Stimulated activated naive B cell treated with anti-CD40 and anti-IgM and Interleukin-4, amounts not matched to agents 10 μg/mL and 1 μg/mL and 100 μg/mL, for 72 hours (primary cell): ENCODE measurements at regions not wholly inside any gene's neighbourhood (a gene's known extent, or its start where the extent isn't known, plus 50 kb on each side); places are given as distances from the start of the nearest gene placed in this dataset.
"Not testable (repeated sequence)": the region's sequence is repeated elsewhere in the genome, so short reads cannot be mapped to it uniquely, and the experiment has no call there.

Experiments used
- ATAC-seq, 2 donors: fragments of 150-1000 bp; cut with Tn5 transposase; replicated peaks; 2 replicates each; pipeline ENCODE4 v1.10.0; 2021; ENCODE audit warnings: moderate library complexity in 1 of 2
- DNase-seq: peaks from one replicate; pipeline ENCODE4 v3.0.0; 2021
- H3K27ac Mint-ChIP-seq: one replicate; pipeline ENCODE4 v1.8.0; 2022; ENCODE audit warnings: mild to moderate bottlenecking, mixed read lengths
- H3K27me3 Mint-ChIP-seq, 2 donors: one replicate each; pipeline ENCODE4 v1.8.0; 2022; ENCODE audit warnings: mixed read lengths in 2 of 2
- H3K36me3 Mint-ChIP-seq, 2 donors: one replicate each; pipeline ENCODE4 v1.8.0; 2022; ENCODE audit warnings: mixed read lengths in 2 of 2, mild to moderate bottlenecking in 1 of 2
- H3K4me1 Mint-ChIP-seq, 2 donors: one replicate each; pipeline ENCODE4 v1.8.0; 2022; ENCODE audit warnings: mixed read lengths in 2 of 2, mild to moderate bottlenecking in 1 of 2
- H3K4me3 Mint-ChIP-seq, 2 donors: one replicate each; pipeline ENCODE4 v1.8.0; 2022; ENCODE audit warnings: mild to moderate bottlenecking in 2 of 2, mixed read lengths in 2 of 2, moderate library complexity in 1 of 2
- H3K9me3 Mint-ChIP-seq, 2 donors: one replicate each; pipeline ENCODE4 v1.8.0; 2022; ENCODE audit warnings: mixed read lengths in 2 of 2, mild to moderate bottlenecking in 1 of 2

GRCh38 chr14:88064841-88065240 lies 59.9 kb downstream of the GPR65 start:
- Mint-ChIP-seq H3K4me1 (peaks cover 4 to 5% of the 10 kb centered on the region in 2 donors), H3K27me3 (peaks cover 7 to 9% of the 10 kb centered on the region in 2 donors), H3K9me3 (peaks cover 10 to 14% of the 10 kb centered on the region in 2 donors), H3K4me3 (no peak overlapping the region), H3K27ac (no peak overlapping the region), H3K36me3 (peaks cover 2 to 8% of the 10 kb centered on the region in 2 donors)
- no peak for ATAC-seq
- DNase-seq: no peak

DNA sequence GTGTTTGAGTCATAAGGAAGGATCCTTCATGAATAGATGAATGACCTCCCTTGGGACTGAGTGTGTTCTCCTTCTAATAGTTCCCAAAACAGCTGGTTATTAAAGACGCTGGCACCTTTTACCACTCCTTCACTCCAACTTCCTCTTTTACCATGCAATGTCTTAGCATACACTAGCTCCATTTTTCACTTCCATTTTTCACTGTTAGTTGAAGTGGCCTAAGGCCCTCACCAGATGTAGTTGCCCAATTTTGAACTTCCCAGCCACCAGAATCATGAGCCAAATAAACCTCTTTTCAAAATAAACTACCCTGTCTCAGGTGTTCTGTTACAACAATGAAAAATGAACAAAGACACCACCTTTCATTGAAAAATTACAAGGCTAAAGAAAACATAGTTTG lies 64.7 kb downstream of the GPR65 start:
- peaks cover 21 to 32% of the 10 kb centered on the region in 2 donors for H3K9me3 Mint-ChIP-seq
- H3K36me3 Mint-ChIP-seq: peaks cover 6 to 13% of the 10 kb centered on the region in 2 donors
- H3K27ac Mint-ChIP-seq: peak overlapping the region; percentile 10
- H3K4me3 Mint-ChIP-seq: no peak overlapping the region
- H3K27me3 Mint-ChIP-seq: peaks cover 11 to 13% of the 10 kb centered on the region in 2 donors
- peaks cover 5 to 6% of the 10 kb centered on the region in 2 donors for H3K4me1 Mint-ChIP-seq
- ATAC-seq: peak; percentile 59
- DNase-seq: no peak

GRCh38 chr14:88075269-88075981 lies 70.5 kb downstream of the GPR65 start:
- peaks cover 0 to 3% of the 10 kb centered on the region in 2 donors for H3K36me3 Mint-ChIP-seq
- peaks cover 25% of the 10 kb centered on the region in 2 donors for H3K27me3 Mint-ChIP-seq
- H3K9me3 Mint-ChIP-seq: peaks cover 11 to 16% of the 10 kb centered on the region in 2 donors
- no peaks in the 10 kb centered on the region for H3K4me1 Mint-ChIP-seq
- DNase-seq (no peak), ATAC-seq (peak in 1 of 2 donors; percentile 29)
- no peak overlapping the region for H3K27ac Mint-ChIP-seq
- H3K4me3 Mint-ChIP-seq: no peak overlapping the region

DNA sequence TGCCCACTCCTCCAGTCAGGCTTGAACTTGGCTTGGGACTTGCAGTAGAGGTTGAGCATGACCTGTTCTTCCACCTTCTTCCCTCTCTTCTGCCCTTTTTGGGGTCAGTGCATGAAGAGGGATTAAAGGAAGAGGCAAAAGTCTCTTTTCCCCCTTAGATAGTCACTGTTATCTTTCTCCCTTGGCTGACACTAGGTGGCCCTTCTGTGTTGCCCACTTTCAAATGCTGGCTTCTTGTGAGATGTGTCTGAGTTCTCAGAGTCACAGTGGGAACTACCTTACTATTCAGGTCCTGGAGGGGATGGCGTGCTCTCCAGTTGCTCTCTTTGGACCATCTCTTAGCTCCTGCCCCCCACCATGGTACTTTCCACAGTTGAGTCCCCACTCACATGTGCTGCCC lies 73.6 kb downstream of the GPR65 start:
- ATAC-seq: no peak
- Mint-ChIP-seq H3K36me3 (no peaks in the 10 kb centered on the region), H3K27me3 (peaks cover 14 to 23% of the 10 kb centered on the region in 2 donors), H3K4me3 (no peak overlapping the region), H3K9me3 (no peaks in the 10 kb centered on the region), H3K4me1 (no peaks in the 10 kb centered on the region), H3K27ac (no peak overlapping the region)
- no peak for DNase-seq

DNA sequence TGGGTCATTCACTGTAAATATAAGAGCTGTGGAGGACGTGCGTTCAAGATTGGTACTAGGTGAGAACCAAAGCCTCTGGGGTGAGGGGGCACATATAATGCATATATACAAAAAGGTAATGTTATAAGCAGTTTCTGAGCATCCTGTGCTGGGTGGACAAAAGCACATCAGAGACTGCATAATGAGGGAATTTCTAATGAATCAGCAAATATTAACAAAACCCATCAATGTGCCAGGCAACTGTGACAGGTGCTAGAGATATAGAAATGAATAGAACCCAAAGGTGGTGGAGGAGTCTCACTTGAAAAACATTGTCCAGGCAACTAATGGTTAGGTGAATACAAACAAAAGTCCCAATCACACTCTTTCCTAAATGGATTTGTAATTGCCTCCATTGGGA lies 74.7 kb downstream of the GPR65 start:
- Mint-ChIP-seq H3K36me3 (no peaks in the 10 kb centered on the region), H3K27me3 (peaks cover 14 to 23% of the 10 kb centered on the region in 2 donors), H3K4me3 (no peak overlapping the region), H3K9me3 (no peaks in the 10 kb centered on the region), H3K4me1 (no peaks in the 10 kb centered on the region), H3K27ac (no peak overlapping the region)
- ATAC-seq (no peak), DNase-seq (no peak)

GRCh38 chr14:88085736-88086135 lies 80.8 kb downstream of the GPR65 start:
- no peak overlapping the region for H3K4me3 Mint-ChIP-seq
- H3K36me3 Mint-ChIP-seq: peaks cover 0 to 2% of the 10 kb centered on the region in 2 donors
- DNase-seq (no peak), ATAC-seq (no peak)
- H3K27ac Mint-ChIP-seq: no peak overlapping the region
- no peaks in the 10 kb centered on the region for H3K4me1 Mint-ChIP-seq
- no peaks in the 10 kb centered on the region for H3K9me3 Mint-ChIP-seq
- H3K27me3 Mint-ChIP-seq: peaks cover 4 to 12% of the 10 kb centered on the region in 2 donors

DNA sequence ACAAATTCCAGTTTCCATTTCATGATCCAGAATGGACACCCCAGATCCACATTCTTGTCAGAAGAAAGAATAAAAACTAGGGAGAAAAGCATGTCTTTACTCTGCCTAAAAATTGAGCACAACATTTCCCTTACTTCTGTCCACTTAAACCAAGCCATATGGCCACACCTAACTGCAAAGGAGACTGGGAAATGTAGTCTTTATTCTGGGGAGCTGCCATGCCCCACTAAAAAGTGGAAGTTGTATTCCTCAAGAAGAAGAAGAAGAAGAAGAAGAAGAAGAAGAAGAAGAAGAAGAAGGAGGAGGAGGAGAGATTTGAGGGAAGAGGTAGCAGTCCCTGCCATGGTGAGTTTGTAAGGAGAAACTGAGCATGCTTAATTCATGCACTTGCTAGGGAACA lies 84.5 kb downstream of the GPR65 start:
- no peak for ATAC-seq
- Mint-ChIP-seq H3K9me3 (no peaks in the 10 kb centered on the region), H3K4me3 (no peak overlapping the region), H3K27ac (no peak overlapping the region), H3K4me1 (no peaks in the 10 kb centered on the region), H3K36me3 (peaks cover 0 to 2% of the 10 kb centered on the region in 2 donors), H3K27me3 (peaks cover 4 to 5% of the 10 kb centered on the region in 2 donors)
- no peak for DNase-seq

DNA sequence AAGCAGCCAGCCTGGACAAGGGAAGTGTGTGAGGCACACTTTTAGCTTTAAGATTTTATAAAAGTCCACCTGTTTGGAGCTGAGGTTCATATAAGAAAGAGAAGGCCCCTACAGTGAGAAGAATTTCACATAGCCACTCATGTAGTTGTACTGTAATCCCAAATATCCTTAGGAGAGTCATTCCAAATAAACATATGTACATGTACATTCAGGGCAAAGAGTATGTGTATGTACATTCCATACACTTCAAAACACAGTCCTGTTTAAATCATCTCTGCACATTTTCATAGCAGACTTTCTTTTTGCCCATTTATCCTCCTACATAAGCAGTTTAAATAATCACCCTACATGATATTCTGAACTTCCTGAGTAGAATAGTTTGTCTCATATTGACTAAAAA lies 87.6 kb downstream of the GPR65 start:
- no peak overlapping the region for H3K27ac Mint-ChIP-seq
- no peaks in the 10 kb centered on the region for H3K9me3 Mint-ChIP-seq
- peaks cover 4 to 6% of the 10 kb centered on the region in 2 donors for H3K27me3 Mint-ChIP-seq
- peaks cover 0 to 2% of the 10 kb centered on the region in 2 donors for H3K36me3 Mint-ChIP-seq
- H3K4me3 Mint-ChIP-seq: no peak overlapping the region
- ATAC-seq (no peak), DNase-seq (no peak)
- H3K4me1 Mint-ChIP-seq: no peaks in the 10 kb centered on the region

GRCh38 chr14:88095791-88096190 lies 90.9 kb downstream of the GPR65 start:
- Mint-ChIP-seq H3K4me3 (no peak overlapping the region), H3K27ac (no peak overlapping the region), H3K4me1 (no peaks in the 10 kb centered on the region), H3K9me3 (no peaks in the 10 kb centered on the region), H3K27me3 (peaks cover 0 to 6% of the 10 kb centered on the region in 2 donors), H3K36me3 (no peaks in the 10 kb centered on the region)
- no peak for ATAC-seq
- DNase-seq: no peak

DNA sequence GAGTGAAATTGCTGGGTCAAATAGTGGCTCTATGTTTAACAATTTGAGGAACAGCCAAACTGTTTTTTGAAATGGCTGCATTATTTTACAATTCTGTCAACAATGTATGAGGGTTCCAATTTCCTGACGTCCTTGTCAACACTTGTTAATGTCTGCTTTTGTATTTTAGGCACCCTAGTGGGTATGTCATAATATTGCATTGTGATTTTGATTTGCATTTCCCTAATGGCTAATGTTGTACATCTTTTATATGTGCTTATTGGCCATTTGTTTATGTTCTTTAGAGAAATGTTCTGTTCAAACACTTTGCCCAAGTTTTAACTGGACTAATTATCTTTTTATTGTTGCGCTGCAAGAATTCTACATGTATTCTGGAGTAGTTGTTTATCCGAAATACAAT lies 93.2 kb downstream of the GPR65 start:
- Mint-ChIP-seq H3K27ac (no peak overlapping the region), H3K36me3 (no peaks in the 10 kb centered on the region), H3K4me3 (no peak overlapping the region), H3K4me1 (no peaks in the 10 kb centered on the region), H3K9me3 (no peaks in the 10 kb centered on the region), H3K27me3 (peaks cover 0 to 12% of the 10 kb centered on the region in 2 donors)
- DNase-seq (no peak), ATAC-seq (no peak)

DNA sequence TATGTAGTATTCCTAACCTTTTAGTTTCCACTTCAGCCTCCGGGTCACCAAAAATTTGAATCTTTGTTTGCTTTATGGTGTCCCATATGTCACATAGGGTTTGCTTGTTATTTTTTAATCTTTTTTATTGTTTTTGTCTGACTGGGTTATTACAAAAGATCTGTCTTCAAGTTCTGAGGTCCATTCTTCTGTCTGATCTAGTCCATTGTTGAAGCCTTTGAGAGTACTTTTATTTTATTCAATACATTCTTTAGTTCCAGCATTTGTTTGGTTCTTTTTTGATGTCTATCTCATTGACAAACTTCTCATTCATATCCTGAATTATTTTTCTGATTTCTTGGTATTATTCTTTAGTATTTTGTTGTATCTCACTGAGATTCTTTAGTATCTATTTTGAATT lies 99.8 kb downstream of the GPR65 start:
- no peak for DNase-seq
- Mint-ChIP-seq H3K9me3 (peaks cover 7 to 11% of the 10 kb centered on the region in 2 donors), H3K4me3 (no peak overlapping the region), H3K4me1 (no peaks in the 10 kb centered on the region), H3K27me3 (peaks cover 0 to 16% of the 10 kb centered on the region in 2 donors), H3K36me3 (no peaks in the 10 kb centered on the region), H3K27ac (no peak overlapping the region)
- ATAC-seq: no peak

DNA sequence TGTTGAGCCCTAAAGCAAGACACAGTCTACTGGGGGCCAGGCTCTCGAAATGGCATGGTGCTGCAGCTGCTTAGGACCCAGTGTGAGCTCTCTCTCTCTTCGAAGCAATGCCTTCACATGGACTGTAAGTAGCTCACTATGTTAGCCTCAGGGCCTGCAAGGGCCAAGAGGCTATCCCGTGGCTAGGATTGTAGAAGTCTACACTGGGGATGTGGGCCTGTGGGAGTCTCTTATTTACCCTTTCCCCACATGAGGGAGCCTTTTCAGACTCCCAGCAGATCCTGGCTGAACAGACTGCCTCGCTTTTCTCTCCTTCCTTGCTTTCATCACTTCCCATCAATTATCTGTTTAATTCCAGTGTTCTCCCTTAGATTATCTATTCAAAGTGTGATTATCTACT lies 101.4 kb downstream of the GPR65 start:
- Mint-ChIP-seq H3K4me1 (no peaks in the 10 kb centered on the region), H3K27me3 (peaks cover 0 to 24% of the 10 kb centered on the region in 2 donors), H3K27ac (no peak overlapping the region), H3K9me3 (peaks cover 7 to 11% of the 10 kb centered on the region in 2 donors), H3K4me3 (no peak overlapping the region), H3K36me3 (no peaks in the 10 kb centered on the region)
- ATAC-seq (no peak), DNase-seq (no peak)

GRCh38 chr14:88127669-88128068 lies 122.7 kb downstream of the GPR65 start:
- not testable (repeated sequence) for ATAC-seq, H3K4me3 Mint-ChIP-seq, H3K27ac Mint-ChIP-seq, H3K4me1 Mint-ChIP-seq, DNase-seq, H3K36me3 Mint-ChIP-seq, H3K27me3 Mint-ChIP-seq, H3K9me3 Mint-ChIP-seq

DNA sequence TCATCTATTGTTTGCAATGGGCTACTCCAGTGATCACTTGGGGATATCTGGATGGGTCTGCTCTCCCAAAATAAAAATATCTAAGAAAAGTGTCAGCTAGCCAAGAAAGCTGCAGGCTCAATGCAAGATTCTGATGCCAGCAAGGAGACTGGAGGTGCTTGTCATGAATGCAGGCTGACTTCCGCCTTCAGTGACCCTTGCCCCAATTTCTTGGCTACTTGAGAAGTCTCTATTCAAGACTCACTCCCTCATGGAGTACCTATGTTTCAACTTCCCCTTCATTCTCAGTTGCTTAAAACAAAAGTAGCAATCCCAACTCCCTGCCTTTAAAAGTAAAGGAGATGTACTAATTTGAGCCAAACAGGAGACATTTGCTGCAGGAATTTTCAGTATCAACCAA lies 123.9 kb downstream of the GPR65 start:
- peaks cover 10 to 11% of the 10 kb centered on the region in 2 donors for H3K27me3 Mint-ChIP-seq
- H3K27ac Mint-ChIP-seq: no peak overlapping the region
- ATAC-seq (no peak), DNase-seq (no peak)
- peaks cover 8 to 9% of the 10 kb centered on the region in 2 donors for H3K9me3 Mint-ChIP-seq
- peaks cover 0 to 2% of the 10 kb centered on the region in 2 donors for H3K36me3 Mint-ChIP-seq
- H3K4me3 Mint-ChIP-seq: no peak overlapping the region
- peaks cover 7 to 10% of the 10 kb centered on the region in 2 donors for H3K4me1 Mint-ChIP-seq

DNA sequence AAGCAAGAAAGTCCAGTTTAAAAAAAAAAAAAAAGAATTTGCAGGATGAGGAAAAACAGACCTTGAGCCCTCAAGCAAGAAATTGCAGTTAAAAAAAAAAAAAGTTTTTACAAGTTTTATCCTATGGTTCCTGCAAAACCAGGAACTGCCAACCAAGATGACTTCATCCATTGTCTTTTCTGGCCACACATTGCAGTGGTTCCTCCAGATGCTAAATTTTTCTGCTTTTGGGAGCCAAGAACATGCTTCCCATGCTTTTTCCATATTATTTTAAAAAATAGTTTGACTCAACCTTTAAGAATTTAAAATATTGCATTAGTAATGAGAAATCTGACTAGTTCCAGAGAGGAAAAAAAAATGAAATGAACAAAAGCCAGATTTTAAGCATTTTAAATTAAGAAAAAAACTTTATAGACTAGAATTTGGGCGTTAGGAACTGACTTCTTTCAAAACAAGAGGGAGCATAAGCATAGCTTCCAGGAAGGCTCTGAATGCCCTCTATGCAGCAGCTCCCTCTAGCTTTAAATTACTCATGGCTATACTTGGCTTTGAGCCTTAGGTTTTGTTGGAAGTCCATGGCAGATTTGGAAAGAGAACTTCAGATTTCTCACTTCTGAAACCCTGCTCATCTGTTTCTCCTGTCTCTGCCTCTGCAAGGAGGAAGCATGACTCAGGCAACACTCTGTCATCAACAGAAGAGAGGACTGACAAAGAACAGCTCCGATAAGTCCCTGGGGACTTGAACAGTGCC lies 124.5 kb downstream of the GPR65 start:
- H3K4me1 Mint-ChIP-seq: peaks cover 7 to 10% of the 10 kb centered on the region in 2 donors
- ATAC-seq (peak; percentile 81 to 84), DNase-seq (peak; percentile 3)
- peaks cover 8 to 9% of the 10 kb centered on the region in 2 donors for H3K9me3 Mint-ChIP-seq
- H3K27ac Mint-ChIP-seq: no peak overlapping the region
- H3K36me3 Mint-ChIP-seq: peaks cover 0 to 2% of the 10 kb centered on the region in 2 donors
- peak overlapping the region in 1 of 2 donors; percentile 23 for H3K4me3 Mint-ChIP-seq
- H3K27me3 Mint-ChIP-seq: peaks cover 14 to 15% of the 10 kb centered on the region in 2 donors
